Skeletal muscle satellite cell (primary cell): ENCODE measurements at regions not wholly inside any gene's neighbourhood (a gene's known extent, or its start where the extent isn't known, plus 50 kb on each side); places are given as distances from the start of the nearest gene placed in this dataset.
"Not testable (repeated sequence)": the region's sequence is repeated elsewhere in the genome, so short reads cannot be mapped to it uniquely, and the experiment has no call there.

ENCODE experiments used
- H3K27me3 ChIP-seq: 2 replicates; pipeline ENCODE4 v1.7.0; 2013; ENCODE audit warnings: low read length; ENCODE audit not compliant: control insufficient read depth, insufficient read depth
- H3K36me3 ChIP-seq: 2 replicates; pipeline ENCODE4 v1.7.0; 2013; ENCODE audit warnings: mild to moderate bottlenecking, control low read depth, low read length; ENCODE audit not compliant: insufficient read depth
- H3K4me1 ChIP-seq: 2 replicates; pipeline ENCODE4 v1.7.0; 2013; ENCODE audit warnings: low read length; ENCODE audit not compliant: control insufficient read depth, insufficient read depth
- H3K4me2 ChIP-seq: 2 replicates; pipeline ENCODE4 v1.7.0; 2013; ENCODE audit warnings: mild to moderate bottlenecking, low read length
- H3K4me3 ChIP-seq: 2 replicates; pipeline ENCODE4 v1.7.0; 2013; ENCODE audit warnings: low read length
- H3K9ac ChIP-seq: 2 replicates; pipeline ENCODE4 v1.7.0; 2013; ENCODE audit warnings: mild to moderate bottlenecking, low read depth, low read length, moderate library complexity
- H3K9me3 ChIP-seq: replicated peaks from 2 replicates; pipeline ENCODE4 v1.7.0; 2013; ENCODE audit warnings: mild to moderate bottlenecking, control low read depth, low read length

DNA sequence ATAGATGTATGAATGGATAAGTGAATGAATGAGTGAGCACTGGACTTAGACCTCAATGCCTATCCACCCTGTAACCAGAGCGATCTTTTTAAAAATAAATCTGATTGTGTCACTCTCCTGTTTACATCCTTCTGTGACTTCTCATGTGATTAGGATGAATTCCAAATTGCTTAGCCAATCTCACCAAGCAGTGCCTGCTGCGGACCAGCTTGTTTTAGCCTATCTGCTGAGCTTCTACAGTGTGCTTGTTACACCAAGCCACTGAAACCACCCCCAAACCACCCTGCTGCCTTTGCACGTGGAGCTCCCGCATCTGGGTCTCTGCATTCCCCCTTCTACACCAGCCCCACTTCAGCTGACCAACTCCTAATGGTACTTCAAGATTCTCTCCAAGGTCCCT is 265.4 kb downstream of the EN1 start:
- Histone ChIP-seq H3K4me3 (no peak overlapping the region), H3K9me3 (no peaks in the 10 kb centered on the region), H3K36me3 (no peaks in the 10 kb centered on the region), H3K4me1 (peaks cover 3% of the 10 kb centered on the region), H3K27me3 (peaks cover 2% of the 10 kb centered on the region), H3K9ac (no peak overlapping the region), H3K4me2 (no peak overlapping the region)

DNA sequence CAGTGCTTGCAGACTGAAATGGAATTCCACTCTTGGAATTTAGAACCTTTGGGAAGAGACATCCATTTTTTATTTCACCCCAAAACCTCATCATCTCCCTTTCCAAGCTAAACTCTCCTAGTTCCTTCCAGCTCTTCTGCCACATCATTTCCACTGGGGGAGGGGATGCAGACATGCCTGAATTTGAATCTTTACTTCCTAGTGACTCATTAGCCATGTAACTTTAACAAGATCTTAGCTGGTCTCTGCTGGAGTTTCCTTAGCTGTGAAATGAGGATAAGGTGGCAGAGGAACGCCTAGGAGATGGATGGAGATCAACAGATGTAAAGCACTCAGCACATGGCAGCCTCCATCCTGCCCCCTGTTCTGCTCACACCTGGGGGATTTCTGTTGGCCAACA is 266.8 kb downstream of the EN1 start:
- no peak overlapping the region for H3K4me3 ChIP-seq
- no peak overlapping the region for H3K4me2 ChIP-seq
- H3K36me3 ChIP-seq, result no peaks in the 10 kb centered on the region
- H3K9me3 ChIP-seq, result no peaks in the 10 kb centered on the region
- peaks cover 2% of the 10 kb centered on the region for H3K27me3 ChIP-seq
- peaks cover 3% of the 10 kb centered on the region for H3K4me1 ChIP-seq
- H3K9ac ChIP-seq, result no peak overlapping the region

DNA sequence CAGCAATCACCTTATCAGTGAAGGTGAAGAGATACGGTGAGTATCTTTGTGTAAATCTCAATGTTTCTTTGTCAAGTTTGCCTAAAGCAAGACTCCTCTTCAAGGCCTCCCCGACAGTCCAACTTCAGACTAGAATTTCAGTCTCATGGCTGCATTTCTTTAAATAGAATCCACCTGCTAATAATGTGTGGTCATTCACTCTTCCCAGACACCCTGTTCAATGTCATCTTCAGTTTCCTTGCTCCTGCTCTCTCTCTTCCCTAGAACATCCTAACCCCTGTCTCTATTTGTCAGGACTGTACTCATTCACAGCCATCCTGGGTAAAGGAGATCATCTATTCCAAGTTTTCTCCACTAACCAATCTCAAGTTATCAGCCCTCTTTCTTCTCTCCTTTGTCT is 267.3 kb downstream of the EN1 start:
- Histone ChIP-seq H3K36me3 (no peaks in the 10 kb centered on the region), H3K9ac (no peak overlapping the region), H3K4me2 (no peak overlapping the region), H3K4me3 (no peak overlapping the region), H3K9me3 (no peaks in the 10 kb centered on the region), H3K4me1 (peaks cover 3% of the 10 kb centered on the region), H3K27me3 (peaks cover 2% of the 10 kb centered on the region)

DNA sequence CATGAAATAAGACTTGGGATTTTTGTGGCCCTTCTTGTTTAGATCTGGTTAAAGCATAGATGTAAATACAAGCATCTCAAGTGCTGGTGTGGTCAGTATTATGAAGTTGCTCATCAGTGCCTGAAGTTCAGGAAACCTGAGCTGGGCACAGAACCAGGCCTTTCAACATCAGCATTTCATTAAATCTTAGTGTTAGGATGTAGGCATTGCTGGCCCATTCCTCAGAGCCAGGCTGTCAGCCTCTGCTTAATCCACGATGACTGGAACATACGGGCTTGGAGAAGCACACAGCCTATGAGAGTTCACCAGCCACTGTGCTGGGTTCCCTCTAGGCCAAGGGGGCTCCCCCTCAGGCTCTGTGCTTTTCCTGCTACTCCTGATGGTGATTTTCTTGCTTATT is 270.2 kb downstream of the EN1 start:
- Histone ChIP-seq H3K9me3 (no peaks in the 10 kb centered on the region), H3K36me3 (no peaks in the 10 kb centered on the region), H3K27me3 (peaks cover 18% of the 10 kb centered on the region), H3K4me1 (peaks cover 3% of the 10 kb centered on the region), H3K9ac (no peak overlapping the region), H3K4me3 (no peak overlapping the region), H3K4me2 (no peak overlapping the region)

DNA sequence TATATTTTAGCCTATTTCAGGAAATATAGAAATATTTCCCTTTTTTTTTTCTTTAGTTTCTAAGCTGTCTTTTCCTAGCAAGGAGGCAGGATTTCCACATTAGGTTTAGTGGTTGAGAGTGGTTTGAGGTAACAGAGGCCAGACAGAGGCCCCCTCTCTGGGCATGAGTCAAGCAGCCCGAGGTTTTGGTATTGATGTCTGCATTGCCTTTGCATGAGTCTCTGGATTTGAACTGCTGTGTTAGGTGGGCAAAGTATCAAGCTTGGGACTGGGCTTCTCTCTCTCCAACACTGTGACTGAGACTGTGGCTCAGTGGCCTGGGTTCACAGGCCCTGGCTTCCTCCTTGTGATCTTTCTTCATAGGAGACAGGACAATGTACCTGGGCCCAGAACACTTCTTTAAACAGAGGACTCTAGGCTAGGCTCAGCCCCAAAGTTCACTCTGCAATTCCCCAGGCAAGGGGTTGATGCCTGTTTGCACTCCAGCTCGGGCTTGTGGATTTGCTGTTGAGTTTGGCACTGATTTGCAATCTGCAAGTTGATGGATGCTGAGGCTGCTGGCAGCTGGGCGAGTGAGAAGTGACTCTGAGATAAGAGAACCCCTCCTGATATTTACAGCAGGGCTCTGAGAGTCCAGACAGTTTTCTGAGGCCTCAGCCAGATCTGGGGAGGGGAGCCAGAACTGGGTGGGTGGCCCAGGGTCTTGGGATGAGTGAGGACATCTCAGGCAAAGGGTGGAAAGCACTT is 271.2 kb downstream of the EN1 start:
- Histone ChIP-seq H3K4me2 (no peak overlapping the region), H3K36me3 (no peaks in the 10 kb centered on the region), H3K4me3 (no peak overlapping the region), H3K4me1 (peaks cover 3% of the 10 kb centered on the region), H3K9me3 (no peaks in the 10 kb centered on the region), H3K9ac (no peak overlapping the region), H3K27me3 (peaks cover 26% of the 10 kb centered on the region)

DNA sequence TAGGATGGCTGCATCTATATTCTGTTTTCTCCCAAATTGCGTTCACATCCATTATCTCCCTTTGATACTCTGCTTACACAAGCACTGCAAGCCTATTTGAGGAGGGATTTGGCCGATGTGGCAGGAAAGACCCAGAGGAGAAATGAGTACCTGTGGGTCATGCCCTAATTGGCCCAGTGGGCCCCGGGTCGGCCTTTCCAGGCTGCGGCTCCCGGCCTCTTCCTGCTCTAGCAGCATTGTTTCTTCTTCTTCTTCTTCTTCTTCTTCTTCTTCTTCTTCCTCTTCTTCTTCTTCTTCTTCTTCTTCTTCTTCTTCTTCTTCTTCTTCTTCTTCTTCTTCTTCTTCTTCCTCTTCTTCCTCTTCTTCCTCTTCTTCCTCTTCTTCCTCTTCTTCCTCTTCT is 275.1 kb downstream of the EN1 start:
- H3K36me3 ChIP-seq, H3K4me1 ChIP-seq, H3K4me3 ChIP-seq, H3K9ac ChIP-seq, H3K9me3 ChIP-seq, H3K4me2 ChIP-seq: not testable (repeated sequence)
- peaks cover 44% of the 10 kb centered on the region for H3K27me3 ChIP-seq

DNA sequence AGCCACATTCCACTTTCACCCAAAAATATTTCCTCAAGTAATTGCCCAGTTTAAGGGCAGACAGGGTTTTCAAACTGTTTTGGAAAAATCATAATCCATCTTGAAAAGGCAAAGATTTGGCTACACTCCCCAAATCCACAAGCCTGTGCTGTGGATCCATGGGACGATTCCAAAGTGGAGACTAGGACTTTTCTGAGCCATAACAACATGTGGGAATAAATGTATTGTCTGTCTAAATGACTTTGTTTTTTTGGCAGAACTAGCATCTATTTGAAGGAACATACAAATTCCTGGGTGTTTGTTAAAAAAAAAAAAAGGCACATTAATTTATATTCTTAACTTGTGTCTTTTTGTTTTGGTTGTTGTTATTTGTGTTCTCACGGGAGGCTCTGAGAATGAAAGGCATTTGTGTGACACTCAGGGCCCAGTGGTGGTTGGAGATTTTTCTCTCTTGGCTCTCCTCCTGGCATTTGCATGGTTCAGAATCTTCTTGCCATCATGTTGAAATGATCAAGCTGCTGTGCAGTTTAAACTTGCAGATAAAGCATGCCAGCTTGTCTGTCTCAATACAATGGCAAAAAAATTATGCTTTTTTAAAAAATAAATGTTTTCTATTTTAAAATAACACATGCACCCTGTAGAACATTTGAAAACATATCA is 277.4 kb downstream of the EN1 start:
- peaks cover 47% of the 10 kb centered on the region for H3K27me3 ChIP-seq
- H3K9me3 ChIP-seq, result no peaks in the 10 kb centered on the region
- H3K4me2 ChIP-seq, result no peak overlapping the region
- no peak overlapping the region for H3K4me3 ChIP-seq
- H3K36me3 ChIP-seq, result no peaks in the 10 kb centered on the region
- no peaks in the 10 kb centered on the region for H3K4me1 ChIP-seq
- H3K9ac ChIP-seq, result no peak overlapping the region

DNA sequence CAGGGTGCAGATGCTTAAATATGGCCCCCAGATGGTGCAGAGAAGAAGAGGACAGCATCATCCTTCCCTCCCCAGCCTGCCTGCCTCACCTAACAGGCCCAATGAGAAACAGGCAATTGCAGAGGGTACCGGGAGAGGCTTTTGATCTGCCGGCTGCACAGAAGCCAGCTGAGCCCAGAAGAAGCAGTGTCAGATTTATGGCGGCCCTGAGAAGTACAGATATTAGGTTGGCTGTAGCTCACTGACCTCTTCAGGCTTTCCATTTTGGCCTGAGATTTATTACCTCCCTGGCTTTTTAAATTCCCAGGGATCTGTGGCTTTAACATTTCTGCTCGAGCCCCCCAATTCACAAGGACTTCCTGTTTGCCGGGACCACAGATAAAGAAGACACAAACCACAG is 278.7 kb downstream of the EN1 start:
- no peak overlapping the region for H3K9ac ChIP-seq
- no peaks in the 10 kb centered on the region for H3K4me1 ChIP-seq
- no peaks in the 10 kb centered on the region for H3K9me3 ChIP-seq
- no peak overlapping the region for H3K4me2 ChIP-seq
- H3K4me3 ChIP-seq, result no peak overlapping the region
- no peaks in the 10 kb centered on the region for H3K36me3 ChIP-seq
- peaks cover 47% of the 10 kb centered on the region for H3K27me3 ChIP-seq

DNA sequence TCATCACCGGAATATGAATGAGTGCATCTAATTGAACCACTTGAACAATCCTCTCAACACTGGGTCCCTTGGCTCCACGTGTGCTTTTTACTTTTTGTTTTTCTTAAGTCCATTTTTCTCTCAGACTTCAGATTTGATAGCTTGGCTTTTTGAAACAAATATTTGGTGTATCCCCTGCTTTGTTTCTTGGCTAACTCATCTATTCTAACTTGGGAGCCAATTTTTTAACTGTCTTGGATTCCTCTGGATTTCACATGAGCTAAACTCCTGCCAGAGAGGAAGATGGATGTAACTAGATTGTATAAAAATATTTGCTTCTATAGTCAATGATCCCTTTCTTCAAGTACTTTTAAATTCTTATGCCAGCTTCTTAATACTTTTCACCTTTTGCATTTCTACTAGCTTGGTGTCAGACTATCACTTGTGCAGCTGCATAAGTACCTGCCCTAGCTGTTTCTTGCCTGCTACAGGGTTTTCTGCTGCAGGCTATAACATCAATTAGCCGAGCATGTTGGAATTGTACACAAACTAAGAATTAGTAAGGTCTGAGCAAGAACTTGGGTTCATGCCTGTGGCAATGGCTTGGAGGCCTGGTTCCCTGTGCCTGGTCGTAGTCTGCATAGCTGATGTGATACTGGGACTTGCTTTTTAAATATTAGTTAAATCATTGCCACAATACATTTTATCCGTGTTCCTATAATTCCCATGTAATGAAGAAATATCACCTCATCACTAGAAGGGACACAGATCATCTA is 281.5 kb downstream of the EN1 start:
- Histone ChIP-seq H3K4me2 (no peak overlapping the region), H3K36me3 (no peaks in the 10 kb centered on the region), H3K4me3 (no peak overlapping the region), H3K4me1 (no peaks in the 10 kb centered on the region), H3K27me3 (peaks cover 29% of the 10 kb centered on the region), H3K9ac (no peak overlapping the region), H3K9me3 (no peaks in the 10 kb centered on the region)

DNA sequence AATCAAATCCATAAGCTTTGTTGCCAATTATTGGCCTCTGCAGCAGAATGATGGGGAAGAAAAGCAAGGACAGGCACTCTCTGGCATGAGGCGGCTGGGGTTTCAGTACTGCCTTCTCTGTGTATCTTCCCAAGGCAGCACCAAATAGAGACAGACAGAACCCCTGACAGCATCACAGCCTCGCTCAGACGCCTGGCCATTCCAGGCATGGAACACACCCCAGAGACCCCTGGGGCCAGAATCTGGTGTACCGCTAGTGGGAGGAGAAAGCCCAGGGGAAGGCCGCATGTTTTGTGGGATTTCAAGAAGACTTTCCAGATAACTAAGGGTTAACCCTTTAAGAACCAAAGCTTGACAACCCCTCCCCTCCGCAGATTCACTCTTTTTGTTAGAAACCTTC is 282.1 kb downstream of the EN1 start:
- H3K4me2 ChIP-seq, result no peak overlapping the region
- H3K4me3 ChIP-seq, result no peak overlapping the region
- H3K9me3 ChIP-seq, result no peaks in the 10 kb centered on the region
- no peak overlapping the region for H3K9ac ChIP-seq
- peaks cover 29% of the 10 kb centered on the region for H3K27me3 ChIP-seq
- no peaks in the 10 kb centered on the region for H3K4me1 ChIP-seq
- H3K36me3 ChIP-seq, result no peaks in the 10 kb centered on the region

DNA sequence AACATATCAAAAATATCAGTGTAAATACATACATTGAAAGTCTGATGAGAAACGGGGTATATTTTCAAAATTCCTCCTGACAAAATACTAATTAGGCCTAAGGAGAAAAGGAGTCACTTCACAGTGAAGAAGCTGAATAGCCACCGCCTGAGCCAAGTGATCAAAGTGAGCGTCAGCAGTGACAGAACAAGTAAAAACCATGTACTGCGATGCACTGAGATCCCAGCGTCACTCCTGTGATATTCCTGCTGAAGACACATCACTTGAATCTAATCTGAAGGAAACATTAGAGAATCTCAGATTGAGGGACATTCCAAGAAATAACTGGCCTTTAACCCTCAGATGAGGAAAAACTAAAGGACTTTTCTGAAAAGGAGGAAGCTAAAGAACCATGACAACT is 285.3 kb downstream of the EN1 start:
- H3K9ac ChIP-seq, result no peak overlapping the region
- H3K4me2 ChIP-seq, result no peak overlapping the region
- H3K9me3 ChIP-seq, result no peaks in the 10 kb centered on the region
- H3K4me3 ChIP-seq, result no peak overlapping the region
- H3K36me3 ChIP-seq, result no peaks in the 10 kb centered on the region
- H3K4me1 ChIP-seq, result no peaks in the 10 kb centered on the region
- H3K27me3 ChIP-seq, result peaks cover 14% of the 10 kb centered on the region
